T follicular helper cell (primary cell): ENCODE measurements at regions not wholly inside any gene's neighbourhood (a gene's known extent, or its start where the extent isn't known, plus 50 kb on each side); places are given as distances from the start of the nearest gene placed in this dataset.

ENCODE experiments used
- DNase-seq: peaks from one replicate; pipeline ENCODE4 v3.0.0-alpha.2; 2020; ENCODE audit warnings: low read depth

GRCh38 chr6:14903176-14904038 lies 342.5 kb upstream of the JARID2 start:
- DNase-seq, result no peak

- no peak for DNase-seq
Measured at GRCh38 chr6:14905201-14905600, 340.7 kb upstream of the JARID2 start.

- no peak for DNase-seq
Measured at GRCh38 chr6:14906621-14907020, 339.2 kb upstream of the JARID2 start.

GRCh38 chr6:14910692-14911547 lies 334.9 kb upstream of the JARID2 start:
- DNase-seq, result no peak

- no peak for DNase-seq
Measured at GRCh38 chr6:14912226-14912625, 333.6 kb upstream of the JARID2 start.

GRCh38 chr6:14912706-14913105 lies 333.2 kb upstream of the JARID2 start:
- DNase-seq, result no peak

- no peak for DNase-seq
Measured at GRCh38 chr6:14913931-14914330, 331.9 kb upstream of the JARID2 start.

- DNase-seq, result no peak
Measured at GRCh38 chr6:14915888-14916832, 329.7 kb upstream of the JARID2 start.

- no peak for DNase-seq
Measured at GRCh38 chr6:14917109-14917910, 328.6 kb upstream of the JARID2 start.

GRCh38 chr6:14918200-14918907 lies 327.5 kb upstream of the JARID2 start:
- no peak for DNase-seq

- DNase-seq, result no peak
Measured at GRCh38 chr6:14919038-14919670, 326.7 kb upstream of the JARID2 start.

GRCh38 chr6:14920276-14920675 lies 325.6 kb upstream of the JARID2 start:
- no peak for DNase-seq

GRCh38 chr6:14921170-14921569 lies 324.7 kb upstream of the JARID2 start:
- no peak for DNase-seq

- no peak for DNase-seq
Measured at GRCh38 chr6:14921878-14922671, 323.8 kb upstream of the JARID2 start.

GRCh38 chr6:14922706-14923460 lies 323.0 kb upstream of the JARID2 start:
- DNase-seq, result no peak

GRCh38 chr6:14924126-14925024 lies 321.5 kb upstream of the JARID2 start:
- no peak for DNase-seq

GRCh38 chr6:14925025-14925698 lies 320.7 kb upstream of the JARID2 start:
- no peak for DNase-seq
